Natural killer cell treated with Interleukin-12 subunit alpha and Interleukin-12 subunit beta and Interleukin-15 and Interleukin-18, amount 100 ng/mL, for 72 hours (primary cell): ENCODE measurements at regions not wholly inside any gene's neighbourhood (a gene's known extent, or its start where the extent isn't known, plus 50 kb on each side); places are given as distances from the start of the nearest gene placed in this dataset.

Source experiments
- ATAC-seq, 2 donors: fragments of 150-1000 bp; cut with Tn5 transposase in 1 of 2; sonication (Bioruptor Pico), chemical (Tn5 transposase) in 1 of 2; 2 replicates each; pipeline ENCODE4 v1.10.0; 2021
- DNase-seq: peaks from one replicate; pipeline ENCODE4 v3.0.0; 2022; ENCODE audit warnings: low spot score
- H3K27ac Mint-ChIP-seq, 2 donors: 1 replicate in 1 of 2; 2 replicates in 1 of 2; pipeline ENCODE4 v1.8.0; 2022; ENCODE audit warnings: mixed read lengths in 2 of 2, mild to moderate bottlenecking in 1 of 2, moderate library complexity in 1 of 2
- H3K27me3 Mint-ChIP-seq, 2 donors: 1 replicate in 1 of 2; 2 replicates in 1 of 2; pipeline ENCODE4 v1.8.0; 2022; ENCODE audit warnings: mixed read lengths in 2 of 2
- H3K36me3 Mint-ChIP-seq: one replicate; pipeline ENCODE4 v1.8.0; 2022; ENCODE audit warnings: mixed read lengths
- H3K4me1 Mint-ChIP-seq, 2 donors: 1 replicate in 1 of 2; 2 replicates in 1 of 2; pipeline ENCODE4 v1.8.0; 2022; ENCODE audit warnings: low read depth in 2 of 2, mixed read lengths in 2 of 2, mild to moderate bottlenecking in 1 of 2
- H3K4me3 Mint-ChIP-seq: one replicate; pipeline ENCODE4 v1.8.0; 2022; ENCODE audit warnings: mixed read lengths
- H3K9me3 Mint-ChIP-seq: 2 replicates; pipeline ENCODE4 v1.8.0; 2022; ENCODE audit warnings: mixed read lengths

DNA sequence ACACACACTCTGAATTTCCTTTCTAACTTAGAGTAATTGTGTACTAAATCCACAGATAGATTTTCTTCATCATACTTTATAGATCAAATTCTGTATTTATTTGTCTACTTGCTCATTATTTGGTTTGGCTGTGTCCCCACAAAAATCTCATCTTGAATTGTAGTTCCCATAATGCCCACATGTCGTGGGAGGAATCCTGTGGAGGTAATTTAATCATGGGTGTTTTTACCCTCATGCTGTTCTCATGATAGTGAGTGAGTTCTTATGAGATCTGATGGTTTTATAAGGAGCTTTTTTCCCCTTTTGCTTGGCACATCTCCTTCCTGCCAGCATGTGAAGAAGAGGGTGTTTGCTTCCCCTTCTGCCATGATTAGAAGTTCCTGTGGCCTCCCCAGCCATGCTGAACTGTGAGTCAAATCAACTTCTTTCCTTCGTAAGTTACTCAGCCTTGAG, 198.3 kb upstream of the TGFBR2 start:
- H3K27me3 Mint-ChIP-seq: no peaks in the 10 kb centered on the region
- no peaks in the 10 kb centered on the region for H3K4me1 Mint-ChIP-seq
- H3K27ac Mint-ChIP-seq: no peak overlapping the region
- no peak for ATAC-seq
- peaks cover 8% of the 10 kb centered on the region for H3K36me3 Mint-ChIP-seq
- no peak overlapping the region for H3K4me3 Mint-ChIP-seq
- no peak for DNase-seq
- peaks cover 6% of the 10 kb centered on the region for H3K9me3 Mint-ChIP-seq

DNA sequence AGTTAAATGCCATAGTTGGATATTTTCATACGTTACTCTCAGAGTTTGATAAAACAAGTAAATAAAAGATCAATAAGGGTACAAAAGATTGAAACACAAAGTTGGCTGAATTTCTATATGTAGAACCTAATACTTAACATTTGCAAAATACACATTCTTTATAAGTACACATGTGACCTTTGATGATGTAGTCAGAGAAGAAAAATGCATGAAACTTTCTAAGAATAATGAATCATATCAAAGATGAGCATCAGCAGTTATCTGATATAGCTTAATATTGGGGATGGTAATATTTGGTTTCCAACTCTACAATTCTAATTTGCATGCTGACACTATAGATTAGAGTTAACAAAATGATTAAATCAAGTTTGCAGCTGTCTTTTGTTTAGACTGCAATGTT, 188.0 kb upstream of the TGFBR2 start:
- ATAC-seq: no peak
- no peak overlapping the region for H3K27ac Mint-ChIP-seq
- peaks cover 6% of the 10 kb centered on the region for H3K9me3 Mint-ChIP-seq

DNA sequence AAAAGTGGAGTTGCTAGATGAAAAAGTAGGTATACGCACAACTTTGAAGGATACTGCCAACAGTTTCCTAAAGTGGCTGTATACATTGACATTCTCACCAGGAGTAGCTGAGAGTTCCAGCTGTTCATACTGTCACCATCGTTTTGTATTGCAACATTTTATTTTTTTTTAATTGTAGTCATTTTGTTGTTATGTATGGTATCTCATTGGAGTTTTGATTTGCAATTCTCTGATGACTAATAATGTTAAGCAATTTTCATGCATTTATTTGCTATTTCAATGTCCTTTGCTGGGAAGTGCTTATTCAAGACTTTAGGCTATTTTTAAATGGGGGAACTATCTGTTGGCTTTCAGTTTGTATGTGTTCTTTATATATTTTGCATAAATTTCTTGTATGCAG, 185.1 kb upstream of the TGFBR2 start:
- no peak for ATAC-seq
- no peak overlapping the region for H3K4me3 Mint-ChIP-seq
- no peak overlapping the region for H3K27ac Mint-ChIP-seq
- peaks cover 5 to 8% of the 10 kb centered on the region in 2 donors for H3K27me3 Mint-ChIP-seq
- H3K36me3 Mint-ChIP-seq: no peaks in the 10 kb centered on the region
- peaks cover 6% of the 10 kb centered on the region for H3K9me3 Mint-ChIP-seq
- H3K4me1 Mint-ChIP-seq: no peaks in the 10 kb centered on the region
- no peak for DNase-seq

More for the DNA sequence above, 188.0 kb upstream of the TGFBR2 start:
- no peaks in the 10 kb centered on the region for H3K4me1 Mint-ChIP-seq
- no peaks in the 10 kb centered on the region for H3K36me3 Mint-ChIP-seq
- peaks cover 0 to 3% of the 10 kb centered on the region in 2 donors for H3K27me3 Mint-ChIP-seq
- no peak for DNase-seq
- no peak overlapping the region for H3K4me3 Mint-ChIP-seq

- Mint-ChIP-seq H3K27ac (no peak overlapping the region), H3K4me3 (no peak overlapping the region), H3K9me3 (no peaks in the 10 kb centered on the region), H3K36me3 (no peaks in the 10 kb centered on the region), H3K27me3 (peaks cover 8 to 10% of the 10 kb centered on the region in 2 donors), H3K4me1 (no peaks in the 10 kb centered on the region)
- DNase-seq (no peak), ATAC-seq (no peak)
These were observed 180.0 kb upstream of the TGFBR2 start for GRCh38 chr3:30426293-30426993.

GRCh38 chr3:30428251-30428650, 178.2 kb upstream of the TGFBR2 start:
- H3K4me3 Mint-ChIP-seq: no peak overlapping the region
- peaks cover 6 to 8% of the 10 kb centered on the region in 2 donors for H3K27me3 Mint-ChIP-seq
- H3K4me1 Mint-ChIP-seq: no peaks in the 10 kb centered on the region
- no peaks in the 10 kb centered on the region for H3K36me3 Mint-ChIP-seq
- DNase-seq: no peak
- ATAC-seq: no peak
- no peak overlapping the region for H3K27ac Mint-ChIP-seq
- H3K9me3 Mint-ChIP-seq: no peaks in the 10 kb centered on the region

DNA sequence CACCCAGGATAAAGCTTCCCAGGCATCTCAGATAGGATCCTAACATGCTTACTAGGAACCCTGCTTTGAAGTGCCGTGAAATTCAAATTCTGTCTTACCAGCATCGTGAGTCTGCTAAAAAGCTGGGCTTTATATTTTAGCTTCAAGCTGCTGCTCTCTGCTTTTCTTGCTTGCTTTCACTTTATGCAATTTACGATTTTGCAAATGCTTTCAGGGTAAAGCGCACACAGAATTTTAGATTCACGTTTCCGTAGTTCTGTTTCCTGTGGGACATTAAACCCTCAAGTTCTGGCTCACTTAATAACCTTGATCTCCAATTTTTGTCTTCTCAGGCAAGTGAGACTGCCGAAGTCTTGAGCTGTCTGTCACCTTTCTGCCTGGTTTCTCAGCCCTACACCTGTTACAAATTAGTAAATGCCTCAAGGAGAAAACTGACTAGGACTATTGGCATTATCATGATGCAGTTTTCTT, 170.5 kb upstream of the TGFBR2 start:
- H3K36me3 Mint-ChIP-seq: no peaks in the 10 kb centered on the region
- DNase-seq: no peak

GRCh38 chr3:30437171-30437601, 169.2 kb upstream of the TGFBR2 start:
- no peak for DNase-seq
- Mint-ChIP-seq H3K9me3 (no peaks in the 10 kb centered on the region), H3K27ac (no peak overlapping the region), H3K4me1 (peaks cover 0 to 14% of the 10 kb centered on the region in 2 donors), H3K36me3 (no peaks in the 10 kb centered on the region), H3K4me3 (no peak overlapping the region), H3K27me3 (no peaks in the 10 kb centered on the region)
- ATAC-seq: no peak

More for the DNA sequence above, 170.5 kb upstream of the TGFBR2 start:
- Mint-ChIP-seq H3K4me1 (peaks cover 0 to 14% of the 10 kb centered on the region in 2 donors), H3K27me3 (no peaks in the 10 kb centered on the region), H3K27ac (peak overlapping the region in 1 of 2 donors; percentile 30), H3K4me3 (peak overlapping the region; percentile 41), H3K9me3 (no peaks in the 10 kb centered on the region)
- no peak for ATAC-seq

DNA sequence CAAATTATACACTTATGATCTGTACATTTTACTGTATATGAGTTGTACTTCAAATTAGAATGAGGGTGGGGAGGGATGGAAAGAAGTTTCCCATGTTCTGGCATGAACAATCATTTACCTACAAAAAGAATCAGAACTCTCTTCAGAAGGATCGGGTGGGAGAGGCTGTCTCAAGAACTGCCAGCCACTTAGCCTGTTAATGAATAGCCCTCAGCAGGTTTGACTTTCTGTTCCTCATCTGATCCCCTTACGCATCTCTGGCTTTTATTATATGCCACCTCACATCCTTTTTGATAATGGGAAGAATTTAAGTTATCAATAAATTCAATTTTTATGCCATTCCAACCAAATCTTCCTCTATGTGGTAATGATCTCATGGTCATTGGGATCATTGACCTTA, 168.3 kb upstream of the TGFBR2 start:
- H3K27me3 Mint-ChIP-seq: no peaks in the 10 kb centered on the region
- peaks cover 0 to 14% of the 10 kb centered on the region in 2 donors for H3K4me1 Mint-ChIP-seq
- H3K36me3 Mint-ChIP-seq: no peaks in the 10 kb centered on the region
- DNase-seq: no peak
- H3K9me3 Mint-ChIP-seq: no peaks in the 10 kb centered on the region
- no peak overlapping the region for H3K27ac Mint-ChIP-seq
- no peak overlapping the region for H3K4me3 Mint-ChIP-seq
- no peak for ATAC-seq

GRCh38 chr3:30439451-30440053, 166.8 kb upstream of the TGFBR2 start:
- DNase-seq: no peak

DNA sequence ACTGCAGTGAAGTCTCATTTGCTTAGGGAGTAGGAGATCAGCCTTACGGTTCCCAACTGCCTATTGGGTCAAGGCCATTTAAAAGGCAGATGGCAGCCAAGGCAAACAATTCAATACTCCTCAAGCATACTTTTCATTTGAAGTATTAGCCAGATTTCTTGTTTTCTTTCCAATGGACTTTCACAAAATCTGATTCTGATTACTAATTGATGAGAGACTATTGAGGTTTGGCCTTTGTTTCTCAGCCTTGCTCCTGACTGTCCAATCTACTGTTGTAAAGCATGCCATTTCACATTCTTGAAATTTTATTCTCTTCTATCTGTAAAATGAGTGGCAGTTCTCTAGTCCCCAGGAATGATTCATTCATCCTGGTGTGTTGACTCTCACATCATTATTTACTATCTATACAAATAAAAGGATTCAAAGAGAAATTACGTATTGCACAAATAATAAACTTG, 166.2 kb upstream of the TGFBR2 start:
- H3K36me3 Mint-ChIP-seq: no peaks in the 10 kb centered on the region
- H3K9me3 Mint-ChIP-seq: no peaks in the 10 kb centered on the region
- H3K4me3 Mint-ChIP-seq: no peak overlapping the region
- H3K27me3 Mint-ChIP-seq: no peaks in the 10 kb centered on the region
- DNase-seq (no peak), ATAC-seq (no peak)
- H3K27ac Mint-ChIP-seq: no peak overlapping the region
- H3K4me1 Mint-ChIP-seq: peaks cover 0 to 10% of the 10 kb centered on the region in 2 donors

More at GRCh38 chr3:30439451-30440053, 166.8 kb upstream of the TGFBR2 start:
- H3K4me1 Mint-ChIP-seq: peaks cover 0 to 14% of the 10 kb centered on the region in 2 donors
- no peaks in the 10 kb centered on the region for H3K9me3 Mint-ChIP-seq
- no peak overlapping the region for H3K4me3 Mint-ChIP-seq
- no peaks in the 10 kb centered on the region for H3K27me3 Mint-ChIP-seq
- H3K36me3 Mint-ChIP-seq: no peaks in the 10 kb centered on the region
- no peak overlapping the region for H3K27ac Mint-ChIP-seq
- ATAC-seq: no peak

DNA sequence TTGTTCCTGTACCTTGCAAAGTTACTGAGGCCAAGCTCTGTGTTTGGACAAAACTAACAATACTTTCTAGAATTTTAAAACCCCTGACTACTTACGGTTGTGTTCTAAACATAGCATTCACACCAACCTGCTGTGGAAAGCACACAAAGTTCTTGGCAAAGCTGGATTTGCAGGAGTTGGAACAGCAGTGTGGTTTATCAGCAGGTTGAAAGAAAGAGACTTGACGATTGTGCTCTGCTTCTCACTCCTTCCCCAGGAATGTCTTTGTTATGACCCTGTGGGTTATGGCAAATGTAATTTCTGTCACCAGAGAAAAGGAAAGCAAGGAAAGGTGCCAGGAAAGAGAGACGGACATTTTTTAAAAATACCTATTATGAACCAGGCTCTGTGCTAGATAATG, 165.5 kb upstream of the TGFBR2 start:
- DNase-seq: no peak
- Mint-ChIP-seq H3K4me3 (no peak overlapping the region), H3K9me3 (no peaks in the 10 kb centered on the region), H3K4me1 (peaks cover 0 to 6% of the 10 kb centered on the region in 2 donors), H3K36me3 (no peaks in the 10 kb centered on the region), H3K27ac (no peak overlapping the region), H3K27me3 (no peaks in the 10 kb centered on the region)
- no peak for ATAC-seq

DNA sequence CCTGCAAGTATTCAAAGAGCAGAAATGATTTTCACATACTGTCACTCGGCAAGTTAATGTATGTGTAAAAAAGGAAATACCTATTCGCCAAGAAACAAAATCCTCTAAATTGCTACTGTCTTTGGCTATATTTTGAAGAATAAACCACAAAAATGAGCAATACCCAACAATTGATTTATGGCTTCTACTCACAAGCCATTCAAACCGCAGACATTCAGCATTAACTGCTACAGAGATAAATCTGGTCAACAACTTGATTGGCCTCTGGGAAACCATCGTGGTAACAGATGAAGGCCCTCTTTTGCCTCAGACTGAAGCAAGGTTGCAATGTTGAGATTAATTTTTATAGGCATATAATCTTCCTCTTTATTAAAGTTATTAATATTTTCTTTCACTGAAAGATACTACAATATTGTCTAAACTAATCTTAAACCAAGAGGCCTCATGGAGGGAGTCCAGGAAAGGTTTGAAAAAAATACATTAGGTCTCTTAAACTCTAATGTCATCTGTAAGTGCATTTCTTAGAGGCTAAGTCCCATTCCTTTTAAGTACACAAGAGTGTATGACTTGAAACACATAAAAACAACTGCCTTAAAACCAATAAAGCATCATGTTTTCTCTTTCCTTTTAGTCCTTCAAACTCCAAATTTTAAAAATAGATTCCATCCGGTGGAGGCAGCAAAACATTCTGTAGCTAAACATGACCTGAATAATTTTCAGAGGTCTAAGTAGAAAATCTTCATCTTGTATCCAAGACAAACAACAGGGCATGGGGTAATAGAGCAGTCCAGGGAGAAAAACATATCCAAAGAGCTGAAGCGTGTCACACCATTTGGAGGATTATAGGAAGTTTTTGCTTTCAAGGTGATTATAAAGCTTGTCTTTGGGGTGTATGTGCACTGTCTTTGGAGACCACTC, 162.4 kb upstream of the TGFBR2 start:
- H3K4me1 Mint-ChIP-seq: no peaks in the 10 kb centered on the region
- H3K36me3 Mint-ChIP-seq: no peaks in the 10 kb centered on the region
- no peak overlapping the region for H3K27ac Mint-ChIP-seq
- ATAC-seq (no peak), DNase-seq (no peak)
- no peak overlapping the region for H3K4me3 Mint-ChIP-seq
- peaks cover 0 to 5% of the 10 kb centered on the region in 2 donors for H3K27me3 Mint-ChIP-seq
- H3K9me3 Mint-ChIP-seq: no peaks in the 10 kb centered on the region

DNA sequence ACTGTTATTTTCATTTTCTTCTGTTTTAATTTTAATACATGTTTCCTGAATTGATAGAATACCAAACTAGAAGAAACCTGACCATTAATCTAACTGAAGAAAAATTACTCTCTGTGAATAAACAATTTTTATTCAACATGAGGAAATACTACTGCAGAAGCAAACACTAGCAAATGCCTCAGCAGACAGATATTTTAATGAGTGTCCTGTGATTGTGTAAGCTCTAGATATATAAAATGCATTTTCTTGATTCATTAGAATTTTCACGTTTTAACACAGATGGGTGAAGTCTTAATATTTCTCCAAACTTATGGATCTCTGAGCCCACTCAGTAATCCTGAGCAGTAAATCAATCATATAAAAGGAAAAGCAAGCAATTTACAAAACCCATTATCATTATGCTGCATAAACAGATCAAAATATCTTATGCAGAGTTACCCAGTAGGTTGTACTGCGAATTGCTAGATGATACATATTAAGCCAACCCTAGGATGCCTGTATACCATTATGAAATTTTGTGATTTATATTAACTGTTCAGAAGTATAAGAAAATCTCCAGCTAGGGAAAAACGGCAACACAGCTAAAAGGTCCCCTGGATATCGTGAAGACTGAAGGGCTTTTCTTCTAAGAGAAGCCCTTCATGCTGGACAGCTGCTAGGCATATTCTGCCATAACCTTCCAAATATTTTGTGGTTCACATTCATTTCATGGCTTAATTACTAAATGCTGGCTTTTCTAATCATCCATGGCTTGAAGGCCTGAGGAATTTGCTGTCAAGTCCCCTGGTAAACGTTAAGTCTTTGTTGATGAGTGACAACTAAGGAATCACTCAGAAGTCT, 157.7 kb upstream of the TGFBR2 start:
- H3K4me1 Mint-ChIP-seq: no peaks in the 10 kb centered on the region

More for the DNA sequence above, 157.7 kb upstream of the TGFBR2 start:
- DNase-seq: no peak
- H3K4me3 Mint-ChIP-seq: no peak overlapping the region
- H3K27ac Mint-ChIP-seq: no peak overlapping the region
- H3K9me3 Mint-ChIP-seq: no peaks in the 10 kb centered on the region
- no peaks in the 10 kb centered on the region for H3K36me3 Mint-ChIP-seq
- ATAC-seq: no peak
- peaks cover 2 to 6% of the 10 kb centered on the region in 2 donors for H3K27me3 Mint-ChIP-seq
